ENCODE measurements at regions not wholly inside any gene's neighbourhood (a gene's known extent, or its start where the extent isn't known, plus 50 kb on each side); places are given as distances from the start of the nearest gene placed in this dataset.

- TF ChIP-seq TAF1 (IDR thresholded peaks at IDR 0.05; ENCODE audit: borderline replicate concordance, insufficient read depth, low read length): no peak
- TF ChIP-seq POLR2AphosphoS5 (IDR thresholded peaks at IDR 0.05; ENCODE audit: low read depth, low read length): no peak
- TF ChIP-seq SIN3A (IDR thresholded peaks at IDR 0.05; ENCODE audit: borderline replicate concordance, insufficient read depth, low read length): no peak
- no peak for TF ChIP-seq FOXP2 (optimal IDR thresholded peaks at IDR 0.05; ENCODE audit: borderline replicate concordance, extremely low read depth, extremely low read length, insufficient read depth)
- no peak for TF ChIP-seq REST (IDR thresholded peaks at IDR 0.05; ENCODE audit: insufficient read depth in 1 of 2, low read depth in 2 of 2, low read length in 2 of 2)
Measured at GRCh38 chr2:8406271-8406670, 275.6 kb upstream of the ID2 start.

GRCh38 chr2:8407332-8407731 lies 274.5 kb upstream of the ID2 start:
- no peak for TF ChIP-seq REST (IDR thresholded peaks at IDR 0.05; ENCODE audit: insufficient read depth in 1 of 2, low read depth in 2 of 2, low read length in 2 of 2)
- TF ChIP-seq TAF1 (IDR thresholded peaks at IDR 0.05; ENCODE audit: borderline replicate concordance, insufficient read depth, low read length): no peak
- TF ChIP-seq POLR2AphosphoS5 (IDR thresholded peaks at IDR 0.05; ENCODE audit: low read depth, low read length): no peak
- no peak for TF ChIP-seq SIN3A (IDR thresholded peaks at IDR 0.05; ENCODE audit: borderline replicate concordance, insufficient read depth, low read length)
- TF ChIP-seq FOXP2 (optimal IDR thresholded peaks at IDR 0.05; ENCODE audit: borderline replicate concordance, extremely low read depth, extremely low read length, insufficient read depth): no peak

- TF ChIP-seq REST (IDR thresholded peaks at IDR 0.05; ENCODE audit: insufficient read depth in 1 of 2, low read depth in 2 of 2, low read length in 2 of 2) (no peak), POLR2AphosphoS5 (IDR thresholded peaks at IDR 0.05; ENCODE audit: low read depth, low read length) (no peak), TAF1 (IDR thresholded peaks at IDR 0.05; ENCODE audit: borderline replicate concordance, insufficient read depth, low read length) (no peak), FOXP2 (optimal IDR thresholded peaks at IDR 0.05; ENCODE audit: borderline replicate concordance, extremely low read depth, extremely low read length, insufficient read depth) (no peak), SIN3A (IDR thresholded peaks at IDR 0.05; ENCODE audit: borderline replicate concordance, insufficient read depth, low read length) (no peak)
Measured at GRCh38 chr2:8408560-8409460, 273.0 kb upstream of the ID2 start.

GRCh38 chr2:8409461-8410260 lies 272.2 kb upstream of the ID2 start:
- no peak for TF ChIP-seq REST (IDR thresholded peaks at IDR 0.05; ENCODE audit: insufficient read depth in 1 of 2, low read depth in 2 of 2, low read length in 2 of 2)
- TF ChIP-seq FOXP2 (optimal IDR thresholded peaks at IDR 0.05; ENCODE audit: borderline replicate concordance, extremely low read depth, extremely low read length, insufficient read depth): no peak
- TF ChIP-seq SIN3A (IDR thresholded peaks at IDR 0.05; ENCODE audit: borderline replicate concordance, insufficient read depth, low read length): no peak
- no peak for TF ChIP-seq TAF1 (IDR thresholded peaks at IDR 0.05; ENCODE audit: borderline replicate concordance, insufficient read depth, low read length)
- TF ChIP-seq POLR2AphosphoS5 (IDR thresholded peaks at IDR 0.05; ENCODE audit: low read depth, low read length): no peak
